Liver (tissue), 8 donors: ENCODE measurements at regions not wholly inside any gene's neighbourhood (a gene's known extent, or its start where the extent isn't known, plus 50 kb on each side); places are given as distances from the start of the nearest gene placed in this dataset.
A peak's percentile ranks its signal among the peaks of the same experiment; 100 is the strongest.
"Not testable (repeated sequence)": the region's sequence is repeated elsewhere in the genome, so short reads cannot be mapped to it uniquely, and the experiment has no call there.

ENCODE experiments used
- DNase-seq: peaks from one replicate; pipeline ENCODE4 v3.0.0-alpha.2; 2017; ENCODE audit warnings: low spot score
- H3K27ac ChIP-seq, 2 donors: one replicate each; pipeline ENCODE4 v1.7.0; 2013; ENCODE audit warnings: inconsistent platforms in 2 of 2, low read length in 2 of 2, control low read depth in 1 of 2, low read depth in 1 of 2, mild to moderate bottlenecking in 1 of 2
- H3K27me3 ChIP-seq, 4 donors: one replicate each; pipeline versions ENCODE4 v1.6.1 to v1.7.0; 2013; ENCODE audit warnings: low read length in 3 of 4, inconsistent platforms in 1 of 4, mild to moderate bottlenecking in 1 of 4, moderate library complexity in 1 of 4; ENCODE audit not compliant: control insufficient read depth in 4 of 4, insufficient read depth in 4 of 4
- H3K36me3 ChIP-seq, 4 donors: one replicate each; pipeline versions ENCODE4 v1.6.1 to v1.7.0; 2013; ENCODE audit warnings: low read length in 3 of 4, mild to moderate bottlenecking in 3 of 4, low read depth in 1 of 4, moderate library complexity in 1 of 4; ENCODE audit not compliant: control insufficient read depth in 4 of 4, insufficient read depth in 3 of 4
- H3K4me1 ChIP-seq, 4 donors: one replicate each; pipeline versions ENCODE4 v1.6.1 to v1.7.0; 2013; ENCODE audit warnings: low read length in 3 of 4, mild to moderate bottlenecking in 3 of 4, moderate library complexity in 1 of 4; ENCODE audit not compliant: control insufficient read depth in 4 of 4, insufficient read depth in 4 of 4
- H3K4me3 ChIP-seq, 3 donors: one replicate each; pipeline versions ENCODE4 v1.6.1 to v1.7.0; 2013; ENCODE audit warnings: low read length in 3 of 3, control low read depth in 1 of 3, low read depth in 1 of 3, mild to moderate bottlenecking in 1 of 3
- H3K9ac ChIP-seq, 2 donors: one replicate each; pipeline ENCODE4 v1.7.0; 2013; ENCODE audit warnings: low read length in 2 of 2, mild to moderate bottlenecking in 2 of 2, moderate library complexity in 2 of 2, control low read depth in 1 of 2, low read depth in 1 of 2
- H3K9me3 ChIP-seq, 4 donors: one replicate each; pipeline versions ENCODE4 v1.6.1 to v1.7.0; 2013; ENCODE audit warnings: low read length in 3 of 4; ENCODE audit not compliant: control insufficient read depth in 4 of 4
- CTCF ChIP-seq: fragments of 150-350 bp; IDR thresholded peaks from 2 replicates; pipeline ENCODE4 v1.5.1; 2017; ENCODE audit warnings: improper control_type of control experiment, low read depth, low read length; ENCODE audit not compliant: missing input control
- EGR1 ChIP-seq, 2 donors: IDR thresholded peaks; 2 replicates each; pipeline ENCODE4 v1.6.1; 2016 to 2018; ENCODE audit warnings: antibody characterized with exemption in 2 of 2, low read depth in 2 of 2
- FOXA1 ChIP-seq: IDR thresholded peaks from 2 replicates; pipeline ENCODE4 v1.6.1; 2016; ENCODE audit warnings: antibody characterized with exemption
- FOXA2 ChIP-seq: IDR thresholded peaks from 2 replicates; pipeline ENCODE4 v1.6.1; 2016; ENCODE audit warnings: antibody characterized with exemption
- GABPA ChIP-seq, 2 donors: IDR thresholded peaks in 1 of 2; conservative IDR thresholded peaks in 1 of 2; 2 replicates each; pipeline ENCODE4 v1.6.1; 2016; ENCODE audit warnings: antibody characterized with exemption in 2 of 2, mild to moderate bottlenecking in 1 of 2, moderate library complexity in 1 of 2
- HNF4A ChIP-seq, 2 donors: conservative IDR thresholded peaks; 2 replicates each; pipeline ENCODE4 v1.6.1; 2016; ENCODE audit warnings: antibody characterized with exemption in 2 of 2, mild to moderate bottlenecking in 2 of 2
- HNF4G ChIP-seq: IDR thresholded peaks from 2 replicates; pipeline ENCODE4 v1.6.1; 2016; ENCODE audit warnings: antibody characterized with exemption
- JUND ChIP-seq, 2 donors: IDR thresholded peaks; 2 replicates each; pipeline ENCODE4 v1.6.1; 2016; ENCODE audit warnings: antibody characterized with exemption in 2 of 2
- NR2F2 ChIP-seq: IDR thresholded peaks from 2 replicates; pipeline ENCODE4 v1.6.1; 2016; ENCODE audit warnings: antibody characterized with exemption
- RAD21 ChIP-seq, 2 donors: IDR thresholded peaks; 2 replicates each; pipeline ENCODE4 v1.6.1; 2016; ENCODE audit warnings: antibody characterized with exemption in 2 of 2, mild to moderate bottlenecking in 2 of 2
- RXRA ChIP-seq, 2 donors: IDR thresholded peaks; 2 replicates each; pipeline ENCODE4 v1.6.1; 2017 to 2018; ENCODE audit warnings: antibody characterized with exemption in 2 of 2, mild to moderate bottlenecking in 1 of 2
- SP1 ChIP-seq: IDR thresholded peaks from 2 replicates; pipeline ENCODE4 v1.6.1; 2018; ENCODE audit warnings: antibody characterized with exemption, mild to moderate bottlenecking
- TAF1 ChIP-seq: conservative IDR thresholded peaks from 2 replicates; pipeline ENCODE4 v1.6.1; 2016; ENCODE audit warnings: antibody characterized with exemption, mild to moderate bottlenecking
- YY1 ChIP-seq: IDR thresholded peaks from 2 replicates; pipeline ENCODE4 v1.6.1; 2016; ENCODE audit warnings: antibody characterized with exemption, mild to moderate bottlenecking
- WGBS: extraction: QIAGEN DNeasy Blood & Tissue Kit; methylation state at CpG from one replicate; pipeline ENCODE4 v1.1.7; 2013; 5-methylcytosine and 5-hydroxymethylcytosine counted together
- TF ChIP-seq, protein P1 (sequence below): IDR thresholded peaks from 2 replicates; pipeline ENCODE4 v1.6.1; 2016; ENCODE audit warnings: antibody characterized with exemption
- TF ChIP-seq, protein P2 (sequence below): IDR thresholded peaks from 2 replicates; pipeline ENCODE4 v1.6.1; 2016; ENCODE audit warnings: antibody characterized with exemption
- TF ChIP-seq, protein P3 (sequence below): IDR thresholded peaks from 2 replicates; pipeline ENCODE4 v1.6.1; 2016; ENCODE audit warnings: antibody characterized with exemption, mild to moderate bottlenecking
- TF ChIP-seq, protein P4 (sequence below): IDR thresholded peaks from 2 replicates; pipeline ENCODE4 v1.6.1; 2016; ENCODE audit warnings: antibody characterized with exemption
- donor health status: healthy.
- donor health status: healthy.
- donor health status: healthy.
- donor health status: healthy.
- donor health status: healthy.

- H3K9me3 ChIP-seq: no peaks in the 10 kb centered on the region
- TF ChIP-seq EGR1 (IDR thresholded peaks at IDR 0.05; ENCODE audit: low read depth in 2 of 2) (no peak), HNF4A (conservative IDR thresholded peaks at IDR 0.05) (peak in 1 of 2 donors; percentile 23), RXRA (IDR thresholded peaks at IDR 0.05) (peak in 1 of 2 donors; percentile 24), FOXA2 (no peak)
- H3K9ac ChIP-seq: no peak overlapping the region
- WGBS: 34% methylated on average over 1 of the region's 1 CpG
- no peak overlapping the region for H3K4me3 ChIP-seq
- no peaks in the 10 kb centered on the region for H3K27me3 ChIP-seq
- H3K36me3 ChIP-seq: no peaks in the 10 kb centered on the region
- H3K27ac ChIP-seq: no peak overlapping the region
- peaks cover 0 to 3% (median 3%) of the 10 kb centered on the region in 4 donors for H3K4me1 ChIP-seq
- DNase-seq: no peak
Measured at GRCh38 chr6:4220558-4220957, 85.2 kb upstream of the ECI2 start.

DNA sequence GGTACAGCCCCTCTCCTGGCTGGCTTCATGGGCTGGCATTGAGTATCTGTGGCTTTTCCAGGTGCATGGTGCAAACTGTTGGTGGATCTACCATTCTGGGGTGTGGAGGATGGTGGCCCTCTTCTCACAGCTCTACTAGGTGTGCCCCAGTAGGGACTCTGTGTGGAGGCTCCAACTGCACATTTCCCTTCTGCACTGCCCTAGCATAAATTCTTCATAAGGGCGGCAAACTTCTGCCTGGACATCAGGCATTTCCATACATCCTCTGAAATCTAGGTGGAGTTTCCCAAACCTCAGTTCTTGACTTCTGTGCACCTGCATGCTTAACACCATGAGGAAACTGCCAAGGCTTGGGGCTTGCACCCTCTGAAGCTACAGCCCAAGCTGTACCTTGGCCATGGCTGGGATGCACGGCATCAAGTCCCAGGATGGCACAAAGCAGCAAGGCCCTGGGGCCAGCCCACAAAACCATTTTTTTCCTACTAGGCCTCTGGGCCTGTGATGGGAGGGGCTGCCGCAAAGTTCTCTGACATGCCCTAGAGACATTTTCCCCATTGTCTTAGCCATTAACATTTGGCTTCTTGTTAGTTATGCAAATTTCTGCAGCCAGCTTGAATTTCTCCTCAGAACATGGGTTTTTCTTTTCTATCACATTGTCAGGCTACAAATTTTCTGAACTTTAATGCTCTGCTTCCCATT, 83.4 kb upstream of the ECI2 start:
- not testable (repeated sequence) for H3K9me3 ChIP-seq, DNase-seq, H3K27ac ChIP-seq, H3K4me3 ChIP-seq, H3K4me1 ChIP-seq, H3K27me3 ChIP-seq, H3K36me3 ChIP-seq, H3K9ac ChIP-seq
- 99% methylated on average over 3 of the region's 3 CpGs for WGBS

DNA sequence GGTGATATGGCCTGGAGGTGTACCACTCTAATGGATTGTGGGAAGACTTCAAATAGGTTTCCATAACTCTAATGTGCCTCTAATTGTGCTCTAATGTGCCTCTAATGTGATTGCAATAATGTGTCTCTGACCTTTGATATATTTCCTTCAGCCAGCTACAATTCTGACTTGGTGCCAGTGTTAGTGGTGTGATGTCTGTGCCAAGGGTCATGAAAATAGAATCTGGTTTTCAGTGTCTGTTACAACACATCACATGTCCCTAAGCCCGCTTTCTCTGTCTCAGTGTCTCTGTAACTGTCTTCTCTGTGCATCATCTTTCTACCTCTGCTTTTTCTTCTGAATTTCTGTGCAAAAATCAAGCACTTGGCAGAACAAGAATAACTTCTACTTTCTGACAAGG, 77.2 kb upstream of the ECI2 start:
- TF ChIP-seq, protein P1, sequence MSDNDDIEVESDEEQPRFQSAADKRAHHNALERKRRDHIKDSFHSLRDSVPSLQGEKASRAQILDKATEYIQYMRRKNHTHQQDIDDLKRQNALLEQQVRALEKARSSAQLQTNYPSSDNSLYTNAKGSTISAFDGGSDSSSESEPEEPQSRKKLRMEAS: no peak
- TF ChIP-seq RXRA (IDR thresholded peaks at IDR 0.05): peak; percentile 83 to 86
- TF ChIP-seq YY1: no peak
- TF ChIP-seq NR2F2: peak; percentile 70
- TF ChIP-seq CTCF: no peak
- TF ChIP-seq HNF4A (conservative IDR thresholded peaks at IDR 0.05): peak; percentile 80 to 89
- peak in 1 of 2 donors; percentile 7 for TF ChIP-seq EGR1 (IDR thresholded peaks at IDR 0.05; ENCODE audit: low read depth in 2 of 2)
- no peak for TF ChIP-seq TAF1
- TF ChIP-seq, protein P2, sequence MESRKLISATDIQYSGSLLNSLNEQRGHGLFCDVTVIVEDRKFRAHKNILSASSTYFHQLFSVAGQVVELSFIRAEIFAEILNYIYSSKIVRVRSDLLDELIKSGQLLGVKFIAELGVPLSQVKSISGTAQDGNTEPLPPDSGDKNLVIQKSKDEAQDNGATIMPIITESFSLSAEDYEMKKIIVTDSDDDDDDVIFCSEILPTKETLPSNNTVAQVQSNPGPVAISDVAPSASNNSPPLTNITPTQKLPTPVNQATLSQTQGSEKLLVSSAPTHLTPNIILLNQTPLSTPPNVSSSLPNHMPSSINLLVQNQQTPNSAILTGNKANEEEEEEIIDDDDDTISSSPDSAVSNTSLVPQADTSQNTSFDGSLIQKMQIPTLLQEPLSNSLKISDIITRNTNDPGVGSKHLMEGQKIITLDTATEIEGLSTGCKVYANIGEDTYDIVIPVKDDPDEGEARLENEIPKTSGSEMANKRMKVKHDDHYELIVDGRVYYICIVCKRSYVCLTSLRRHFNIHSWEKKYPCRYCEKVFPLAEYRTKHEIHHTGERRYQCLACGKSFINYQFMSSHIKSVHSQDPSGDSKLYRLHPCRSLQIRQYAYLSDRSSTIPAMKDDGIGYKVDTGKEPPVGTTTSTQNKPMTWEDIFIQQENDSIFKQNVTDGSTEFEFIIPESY: no peak
- peak in 1 of 2 donors; percentile 59 for TF ChIP-seq JUND (IDR thresholded peaks at IDR 0.05)
- TF ChIP-seq FOXA2: no peak
- TF ChIP-seq, protein P3, sequence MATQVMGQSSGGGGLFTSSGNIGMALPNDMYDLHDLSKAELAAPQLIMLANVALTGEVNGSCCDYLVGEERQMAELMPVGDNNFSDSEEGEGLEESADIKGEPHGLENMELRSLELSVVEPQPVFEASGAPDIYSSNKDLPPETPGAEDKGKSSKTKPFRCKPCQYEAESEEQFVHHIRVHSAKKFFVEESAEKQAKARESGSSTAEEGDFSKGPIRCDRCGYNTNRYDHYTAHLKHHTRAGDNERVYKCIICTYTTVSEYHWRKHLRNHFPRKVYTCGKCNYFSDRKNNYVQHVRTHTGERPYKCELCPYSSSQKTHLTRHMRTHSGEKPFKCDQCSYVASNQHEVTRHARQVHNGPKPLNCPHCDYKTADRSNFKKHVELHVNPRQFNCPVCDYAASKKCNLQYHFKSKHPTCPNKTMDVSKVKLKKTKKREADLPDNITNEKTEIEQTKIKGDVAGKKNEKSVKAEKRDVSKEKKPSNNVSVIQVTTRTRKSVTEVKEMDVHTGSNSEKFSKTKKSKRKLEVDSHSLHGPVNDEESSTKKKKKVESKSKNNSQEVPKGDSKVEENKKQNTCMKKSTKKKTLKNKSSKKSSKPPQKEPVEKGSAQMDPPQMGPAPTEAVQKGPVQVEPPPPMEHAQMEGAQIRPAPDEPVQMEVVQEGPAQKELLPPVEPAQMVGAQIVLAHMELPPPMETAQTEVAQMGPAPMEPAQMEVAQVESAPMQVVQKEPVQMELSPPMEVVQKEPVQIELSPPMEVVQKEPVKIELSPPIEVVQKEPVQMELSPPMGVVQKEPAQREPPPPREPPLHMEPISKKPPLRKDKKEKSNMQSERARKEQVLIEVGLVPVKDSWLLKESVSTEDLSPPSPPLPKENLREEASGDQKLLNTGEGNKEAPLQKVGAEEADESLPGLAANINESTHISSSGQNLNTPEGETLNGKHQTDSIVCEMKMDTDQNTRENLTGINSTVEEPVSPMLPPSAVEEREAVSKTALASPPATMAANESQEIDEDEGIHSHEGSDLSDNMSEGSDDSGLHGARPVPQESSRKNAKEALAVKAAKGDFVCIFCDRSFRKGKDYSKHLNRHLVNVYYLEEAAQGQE: no peak
- TF ChIP-seq RAD21 (IDR thresholded peaks at IDR 0.05): peak; percentile 35 to 37
- peak; percentile 87 for TF ChIP-seq SP1
- no peak for TF ChIP-seq GABPA (IDR thresholded peaks at IDR 0.05 in 1 of 2, conservative IDR thresholded peaks at IDR 0.05 in 1 of 2)
- TF ChIP-seq HNF4G: peak; percentile 71
- TF ChIP-seq, protein P4, sequence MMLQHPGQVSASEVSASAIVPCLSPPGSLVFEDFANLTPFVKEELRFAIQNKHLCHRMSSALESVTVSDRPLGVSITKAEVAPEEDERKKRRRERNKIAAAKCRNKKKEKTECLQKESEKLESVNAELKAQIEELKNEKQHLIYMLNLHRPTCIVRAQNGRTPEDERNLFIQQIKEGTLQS: no peak
- TF ChIP-seq FOXA1: no peak
- Histone ChIP-seq H3K27me3 (no peaks in the 10 kb centered on the region), H3K27ac (no peak overlapping the region), H3K9ac (no peak overlapping the region), H3K4me3 (no peak overlapping the region), H3K9me3 (no peaks in the 10 kb centered on the region), H3K36me3 (no peaks in the 10 kb centered on the region), H3K4me1 (peaks cover 2 to 11% (median 6%) of the 10 kb centered on the region in 4 donors)
- WGBS: 29% methylated on average over 1 of the region's 1 CpG
- DNase-seq: no peak
